ENCODE measurements at regions not wholly inside any gene's neighbourhood (a gene's known extent, or its start where the extent isn't known, plus 50 kb on each side); places are given as distances from the start of the nearest gene placed in this dataset.
"Not testable (repeated sequence)": the region's sequence is repeated elsewhere in the genome, so short reads cannot be mapped to it uniquely, and the experiment has no call there.

DNA sequence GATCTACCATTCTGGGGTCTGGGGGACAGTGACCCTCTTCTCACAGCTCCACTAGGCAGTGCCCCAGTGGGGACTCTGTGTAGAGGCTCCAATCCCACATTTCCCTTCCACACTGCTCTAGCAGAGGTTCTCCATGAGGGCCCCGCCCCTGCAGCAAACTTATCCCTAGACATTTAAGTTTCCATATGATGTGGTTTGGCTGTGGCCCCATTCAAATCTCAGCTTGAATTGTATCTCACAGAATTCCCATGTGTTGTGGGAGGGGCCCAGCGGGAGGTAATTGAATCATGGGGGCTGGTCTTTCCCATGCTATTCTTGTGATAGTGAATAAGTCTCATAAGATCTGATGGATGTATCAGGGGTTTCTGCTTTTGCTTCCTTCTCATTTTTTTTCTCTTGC is 241.3 kb downstream of the DPY19L2 start:
- not testable (repeated sequence) for TF ChIP-seq POLR2A (IDR thresholded peaks at IDR 0.05; ENCODE audit: low read depth, low read length); TAF1 (IDR thresholded peaks at IDR 0.05; ENCODE audit: borderline replicate concordance, low read depth, low read length); POLR2AphosphoS5 (IDR thresholded peaks at IDR 0.05; ENCODE audit: low read depth, low read length)

All from GM12892 (cell line).